ENCODE measurements at regions not wholly inside any gene's neighbourhood (a gene's known extent, or its start where the extent isn't known, plus 50 kb on each side); places are given as distances from the start of the nearest gene placed in this dataset.
A peak's percentile ranks its signal among the peaks of the same experiment; 100 is the strongest.

DNA sequence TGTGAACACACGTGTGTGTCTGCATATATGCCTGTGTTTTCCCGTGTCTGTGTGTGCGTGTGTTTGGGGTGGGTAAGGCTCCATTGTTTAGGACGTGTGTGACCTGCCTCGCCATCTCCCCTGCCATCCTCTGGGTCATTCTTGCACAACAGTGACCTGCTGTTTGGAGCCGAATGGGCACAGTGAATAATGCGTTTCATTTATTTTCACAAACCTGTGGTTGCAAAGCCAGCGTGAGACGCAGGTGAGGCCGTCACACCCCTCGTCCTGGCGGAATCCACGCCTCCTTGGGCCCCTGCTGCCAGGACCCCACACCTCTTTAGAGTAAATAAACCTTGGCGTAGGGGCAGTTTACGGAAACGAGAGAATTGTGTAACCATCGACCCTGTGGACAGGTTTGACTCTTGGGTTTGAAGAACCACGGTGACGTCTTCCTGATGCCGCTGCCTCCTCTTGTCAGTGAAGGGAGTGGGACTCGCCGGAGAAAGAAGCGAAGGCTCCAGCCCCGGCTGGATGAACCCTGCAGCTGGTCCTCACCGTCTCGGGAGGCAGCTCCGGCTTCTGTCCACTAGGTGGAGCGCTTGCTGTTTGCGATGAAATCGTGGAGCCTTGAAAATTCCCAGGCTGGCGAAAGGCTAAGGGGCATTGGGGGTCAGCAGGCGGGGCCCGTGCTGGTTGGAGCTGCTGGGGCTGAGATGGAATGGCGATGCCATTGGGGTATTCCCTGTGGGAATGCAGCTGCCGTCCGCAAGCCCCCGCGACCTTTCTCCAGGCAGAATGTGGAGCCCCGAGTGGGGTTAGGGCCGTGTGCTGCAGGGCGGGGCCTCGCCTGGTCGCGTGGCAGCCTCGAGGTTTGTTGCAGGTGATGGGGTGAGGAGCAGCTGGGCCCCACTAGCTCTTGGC, 81.1 kb downstream of the RTP5 start (continued):
- TF ChIP-seq, protein P1, sequence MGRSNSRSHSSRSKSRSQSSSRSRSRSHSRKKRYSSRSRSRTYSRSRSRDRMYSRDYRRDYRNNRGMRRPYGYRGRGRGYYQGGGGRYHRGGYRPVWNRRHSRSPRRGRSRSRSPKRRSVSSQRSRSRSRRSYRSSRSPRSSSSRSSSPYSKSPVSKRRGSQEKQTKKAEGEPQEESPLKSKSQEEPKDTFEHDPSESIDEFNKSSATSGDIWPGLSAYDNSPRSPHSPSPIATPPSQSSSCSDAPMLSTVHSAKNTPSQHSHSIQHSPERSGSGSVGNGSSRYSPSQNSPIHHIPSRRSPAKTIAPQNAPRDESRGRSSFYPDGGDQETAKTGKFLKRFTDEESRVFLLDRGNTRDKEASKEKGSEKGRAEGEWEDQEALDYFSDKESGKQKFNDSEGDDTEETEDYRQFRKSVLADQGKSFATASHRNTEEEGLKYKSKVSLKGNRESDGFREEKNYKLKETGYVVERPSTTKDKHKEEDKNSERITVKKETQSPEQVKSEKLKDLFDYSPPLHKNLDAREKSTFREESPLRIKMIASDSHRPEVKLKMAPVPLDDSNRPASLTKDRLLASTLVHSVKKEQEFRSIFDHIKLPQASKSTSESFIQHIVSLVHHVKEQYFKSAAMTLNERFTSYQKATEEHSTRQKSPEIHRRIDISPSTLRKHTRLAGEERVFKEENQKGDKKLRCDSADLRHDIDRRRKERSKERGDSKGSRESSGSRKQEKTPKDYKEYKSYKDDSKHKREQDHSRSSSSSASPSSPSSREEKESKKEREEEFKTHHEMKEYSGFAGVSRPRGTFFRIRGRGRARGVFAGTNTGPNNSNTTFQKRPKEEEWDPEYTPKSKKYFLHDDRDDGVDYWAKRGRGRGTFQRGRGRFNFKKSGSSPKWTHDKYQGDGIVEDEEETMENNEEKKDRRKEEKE (IDR thresholded peaks at IDR 0.05) = no peak
- TF ChIP-seq RAD21 (IDR thresholded peaks at IDR 0.05; ENCODE audit: insufficient read depth, low read depth, low read length) = peak; percentile 95
- no peak for TF ChIP-seq NBN (IDR thresholded peaks at IDR 0.05)
- TF ChIP-seq TCF12 (IDR thresholded peaks at IDR 0.05; ENCODE audit: low read depth, low read length) = 0 out of 2 replicates have a peak, but pooled peaks have one; percentile 58
- TF ChIP-seq NR2F1 (conservative IDR thresholded peaks at IDR 0.05) = peak; percentile 79
- TF ChIP-seq, protein P2, sequence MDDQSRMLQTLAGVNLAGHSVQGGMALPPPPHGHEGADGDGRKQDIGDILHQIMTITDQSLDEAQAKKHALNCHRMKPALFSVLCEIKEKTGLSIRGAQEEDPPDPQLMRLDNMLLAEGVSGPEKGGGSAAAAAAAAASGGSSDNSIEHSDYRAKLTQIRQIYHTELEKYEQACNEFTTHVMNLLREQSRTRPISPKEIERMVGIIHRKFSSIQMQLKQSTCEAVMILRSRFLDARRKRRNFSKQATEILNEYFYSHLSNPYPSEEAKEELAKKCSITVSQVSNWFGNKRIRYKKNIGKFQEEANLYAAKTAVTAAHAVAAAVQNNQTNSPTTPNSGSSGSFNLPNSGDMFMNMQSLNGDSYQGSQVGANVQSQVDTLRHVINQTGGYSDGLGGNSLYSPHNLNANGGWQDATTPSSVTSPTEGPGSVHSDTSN (IDR thresholded peaks at IDR 0.05; ENCODE audit: insufficient replicate concordance, low read depth, low read length) = no peak
- no peak for TF ChIP-seq CREM (IDR thresholded peaks at IDR 0.05; ENCODE audit: low read depth)
- no peak for TF ChIP-seq FOXM1 (IDR thresholded peaks at IDR 0.05; ENCODE audit: low read depth, low read length)
- no peak for TF ChIP-seq PAX5 (IDR thresholded peaks at IDR 0.05; ENCODE audit: borderline replicate concordance, low read depth, low read length)
- peak; percentile 69; the same call in 1 of the 2 replicates for TF ChIP-seq RB1 (IDR thresholded peaks at IDR 0.05; ENCODE audit: borderline replicate concordance)
- 0 out of 4 replicates have a peak, but pooled peaks of 1 of the 2 experiments have one; percentile 19 for TF ChIP-seq IKZF2 (IDR thresholded peaks at IDR 0.05)
- TF ChIP-seq MYB (IDR thresholded peaks at IDR 0.05; ENCODE audit: borderline replicate concordance, low read depth, low read length) = no peak
- TF ChIP-seq WRNIP1 (IDR thresholded peaks at IDR 0.05; ENCODE audit: borderline replicate concordance, low read depth, low read length) = no peak
- no peak for TF ChIP-seq EED (IDR thresholded peaks at IDR 0.05; ENCODE audit: low read depth)
- TF ChIP-seq, protein P3, sequence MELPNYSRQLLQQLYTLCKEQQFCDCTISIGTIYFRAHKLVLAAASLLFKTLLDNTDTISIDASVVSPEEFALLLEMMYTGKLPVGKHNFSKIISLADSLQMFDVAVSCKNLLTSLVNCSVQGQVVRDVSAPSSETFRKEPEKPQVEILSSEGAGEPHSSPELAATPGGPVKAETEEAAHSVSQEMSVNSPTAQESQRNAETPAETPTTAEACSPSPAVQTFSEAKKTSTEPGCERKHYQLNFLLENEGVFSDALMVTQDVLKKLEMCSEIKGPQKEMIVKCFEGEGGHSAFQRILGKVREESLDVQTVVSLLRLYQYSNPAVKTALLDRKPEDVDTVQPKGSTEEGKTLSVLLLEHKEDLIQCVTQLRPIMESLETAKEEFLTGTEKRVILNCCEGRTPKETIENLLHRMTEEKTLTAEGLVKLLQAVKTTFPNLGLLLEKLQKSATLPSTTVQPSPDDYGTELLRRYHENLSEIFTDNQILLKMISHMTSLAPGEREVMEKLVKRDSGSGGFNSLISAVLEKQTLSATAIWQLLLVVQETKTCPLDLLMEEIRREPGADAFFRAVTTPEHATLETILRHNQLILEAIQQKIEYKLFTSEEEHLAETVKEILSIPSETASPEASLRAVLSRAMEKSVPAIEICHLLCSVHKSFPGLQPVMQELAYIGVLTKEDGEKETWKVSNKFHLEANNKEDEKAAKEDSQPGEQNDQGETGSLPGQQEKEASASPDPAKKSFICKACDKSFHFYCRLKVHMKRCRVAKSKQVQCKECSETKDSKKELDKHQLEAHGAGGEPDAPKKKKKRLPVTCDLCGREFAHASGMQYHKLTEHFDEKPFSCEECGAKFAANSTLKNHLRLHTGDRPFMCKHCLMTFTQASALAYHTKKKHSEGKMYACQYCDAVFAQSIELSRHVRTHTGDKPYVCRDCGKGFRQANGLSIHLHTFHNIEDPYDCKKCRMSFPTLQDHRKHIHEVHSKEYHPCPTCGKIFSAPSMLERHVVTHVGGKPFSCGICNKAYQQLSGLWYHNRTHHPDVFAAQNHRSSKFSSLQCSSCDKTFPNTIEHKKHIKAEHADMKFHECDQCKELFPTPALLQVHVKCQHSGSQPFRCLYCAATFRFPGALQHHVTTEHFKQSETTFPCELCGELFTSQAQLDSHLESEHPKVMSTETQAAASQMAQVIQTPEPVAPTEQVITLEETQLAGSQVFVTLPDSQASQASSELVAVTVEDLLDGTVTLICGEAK (IDR thresholded peaks at IDR 0.05; ENCODE audit: borderline replicate concordance) = no peak
- no peak for TF ChIP-seq EGR1 (IDR thresholded peaks at IDR 0.05; ENCODE audit: borderline replicate concordance in 1 of 2, low read depth in 2 of 2, low read length in 2 of 2)
- TF ChIP-seq KDM1A (IDR thresholded peaks at IDR 0.05; ENCODE audit: borderline replicate concordance) = no peak
- peak; percentile 44; the same call in 1 of the 3 replicates for TF ChIP-seq POU2F2 (IDR thresholded peaks at IDR 0.05; ENCODE audit: borderline replicate concordance, low read depth, low read length)
- TF ChIP-seq, protein P4, sequence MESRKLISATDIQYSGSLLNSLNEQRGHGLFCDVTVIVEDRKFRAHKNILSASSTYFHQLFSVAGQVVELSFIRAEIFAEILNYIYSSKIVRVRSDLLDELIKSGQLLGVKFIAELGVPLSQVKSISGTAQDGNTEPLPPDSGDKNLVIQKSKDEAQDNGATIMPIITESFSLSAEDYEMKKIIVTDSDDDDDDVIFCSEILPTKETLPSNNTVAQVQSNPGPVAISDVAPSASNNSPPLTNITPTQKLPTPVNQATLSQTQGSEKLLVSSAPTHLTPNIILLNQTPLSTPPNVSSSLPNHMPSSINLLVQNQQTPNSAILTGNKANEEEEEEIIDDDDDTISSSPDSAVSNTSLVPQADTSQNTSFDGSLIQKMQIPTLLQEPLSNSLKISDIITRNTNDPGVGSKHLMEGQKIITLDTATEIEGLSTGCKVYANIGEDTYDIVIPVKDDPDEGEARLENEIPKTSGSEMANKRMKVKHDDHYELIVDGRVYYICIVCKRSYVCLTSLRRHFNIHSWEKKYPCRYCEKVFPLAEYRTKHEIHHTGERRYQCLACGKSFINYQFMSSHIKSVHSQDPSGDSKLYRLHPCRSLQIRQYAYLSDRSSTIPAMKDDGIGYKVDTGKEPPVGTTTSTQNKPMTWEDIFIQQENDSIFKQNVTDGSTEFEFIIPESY (IDR thresholded peaks at IDR 0.05) = no peak
- TF ChIP-seq POLR2AphosphoS5 (IDR thresholded peaks at IDR 0.05; ENCODE audit: low read length) = no peak
